Activated T-helper 2 cell treated with anti-CD3 and anti-CD28 coated beads, Interferon-gamma antibody, Interleukin-2, Interleukin-4, amounts not matched to agents 10 μg/mL and 5 μg/mL and 100 μg/mL, durations not matched to agents 14 hours and 24 hours and 36 hours (primary cell): ENCODE measurements at regions not wholly inside any gene's neighbourhood (a gene's known extent, or its start where the extent isn't known, plus 50 kb on each side); places are given as distances from the start of the nearest gene placed in this dataset.

ENCODE experiments used
- DNase-seq: peaks from one replicate; pipeline ENCODE4 v3.0.0; 2021; ENCODE audit warnings: low spot score
- H3K27ac Mint-ChIP-seq: one replicate; pipeline ENCODE4 v1.8.0; 2021; ENCODE audit warnings: mixed read lengths
- H3K27me3 Mint-ChIP-seq: one replicate; pipeline ENCODE4 v1.8.0; 2021; ENCODE audit warnings: low read depth, mixed read lengths
- H3K36me3 Mint-ChIP-seq: one replicate; pipeline ENCODE4 v1.8.0; 2021; ENCODE audit warnings: low read depth, mixed read lengths
- H3K4me1 Mint-ChIP-seq: one replicate; pipeline ENCODE4 v1.8.0; 2021; ENCODE audit warnings: low read depth, mixed read lengths
- H3K4me3 Mint-ChIP-seq: one replicate; pipeline ENCODE4 v1.8.0; 2021; ENCODE audit warnings: low read depth, mild to moderate bottlenecking, moderate library complexity, mixed read lengths
- H3K9me3 Mint-ChIP-seq: one replicate; pipeline ENCODE4 v1.8.0; 2021; ENCODE audit warnings: mixed read lengths
- intact Hi-C: fragments of 100-400 bp; cut with micrococcal nuclease; formaldehyde crosslinking; loops from one replicate; pipeline ENCODE4 v1.15.1; 2023

- H3K9me3 Mint-ChIP-seq = peaks cover 35% of the 10 kb centered on the region
Observed at GRCh38 chr11:37689951-37690350, 1091.9 kb upstream of the RAG2 start.

DNA sequence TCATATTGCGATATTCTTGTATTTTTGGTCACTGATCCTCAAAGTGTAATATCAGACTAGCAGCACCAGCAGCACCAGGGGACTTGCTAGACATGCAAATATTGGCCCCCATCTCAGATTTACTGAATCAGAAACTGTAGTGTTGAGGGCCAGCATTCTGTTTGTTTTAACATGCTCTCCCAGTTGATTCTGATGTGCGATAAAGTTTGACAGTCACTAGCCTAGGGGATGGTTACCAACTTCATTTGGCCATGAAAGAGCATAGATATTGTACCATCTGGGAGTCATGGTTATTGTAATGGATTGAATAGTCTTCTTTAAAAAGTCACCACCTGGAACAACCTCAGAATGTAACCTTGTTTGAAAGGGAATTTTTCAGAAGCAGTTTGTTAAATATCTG lies 1090.4 kb upstream of the RAG2 start:
- H3K9me3 Mint-ChIP-seq = peaks cover 25% of the 10 kb centered on the region
- H3K27ac Mint-ChIP-seq = no peak overlapping the region
- H3K36me3 Mint-ChIP-seq = no peaks in the 10 kb centered on the region

More at GRCh38 chr11:37689951-37690350, 1091.9 kb upstream of the RAG2 start:
- intact Hi-C loops = no loop called here
- Mint-ChIP-seq H3K36me3 (no peaks in the 10 kb centered on the region), H3K27ac (no peak overlapping the region), H3K27me3 (no peaks in the 10 kb centered on the region), H3K4me1 (no peaks in the 10 kb centered on the region), H3K4me3 (no peak overlapping the region)
- no peak for DNase-seq

GRCh38 chr11:37687130-37687529 lies 1089.1 kb upstream of the RAG2 start:
- no peak overlapping the region for H3K27ac Mint-ChIP-seq

More for the DNA sequence above, 1090.4 kb upstream of the RAG2 start:
- H3K4me1 Mint-ChIP-seq = no peaks in the 10 kb centered on the region
- H3K4me3 Mint-ChIP-seq = no peak overlapping the region
- H3K27me3 Mint-ChIP-seq = no peaks in the 10 kb centered on the region
- DNase-seq = no peak
- intact Hi-C loops = no loop called here

GRCh38 chr11:37671321-37671720 lies 1073.3 kb upstream of the RAG2 start:
- no peaks in the 10 kb centered on the region for H3K36me3 Mint-ChIP-seq
- peaks cover 15% of the 10 kb centered on the region for H3K9me3 Mint-ChIP-seq
- intact Hi-C loops = no loop called here

More at GRCh38 chr11:37687130-37687529, 1089.1 kb upstream of the RAG2 start:
- Mint-ChIP-seq H3K27me3 (no peaks in the 10 kb centered on the region), H3K9me3 (peaks cover 32% of the 10 kb centered on the region), H3K36me3 (no peaks in the 10 kb centered on the region), H3K4me1 (no peaks in the 10 kb centered on the region), H3K4me3 (no peak overlapping the region)
- DNase-seq = no peak
- intact Hi-C loops = no loop called here

DNA sequence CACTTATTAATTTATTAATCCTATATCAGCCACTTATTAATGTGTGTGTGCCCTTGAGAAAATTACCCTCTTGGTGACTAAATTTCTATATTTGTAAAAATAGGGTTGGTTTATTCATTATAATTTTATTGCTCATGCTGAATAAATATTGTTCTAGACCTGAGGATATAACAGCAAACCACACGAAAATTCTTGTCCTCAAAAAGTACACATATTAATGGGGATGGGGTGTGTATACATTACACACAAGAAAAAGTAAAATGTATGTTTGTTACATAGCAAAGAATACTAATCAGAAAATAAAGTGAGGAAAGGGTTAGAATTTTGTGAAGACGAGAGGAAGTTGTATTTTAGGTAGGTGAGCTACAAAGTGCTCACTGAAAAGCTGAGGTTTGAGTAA lies 1068.9 kb upstream of the RAG2 start:
- Mint-ChIP-seq H3K27ac (no peak overlapping the region), H3K4me3 (no peak overlapping the region), H3K4me1 (no peaks in the 10 kb centered on the region), H3K36me3 (no peaks in the 10 kb centered on the region), H3K27me3 (no peaks in the 10 kb centered on the region), H3K9me3 (peaks cover 13% of the 10 kb centered on the region)
- intact Hi-C loops = no loop called here
- no peak for DNase-seq

More at GRCh38 chr11:37671321-37671720, 1073.3 kb upstream of the RAG2 start:
- no peaks in the 10 kb centered on the region for H3K4me1 Mint-ChIP-seq
- H3K27ac Mint-ChIP-seq = no peak overlapping the region
- H3K27me3 Mint-ChIP-seq = no peaks in the 10 kb centered on the region
- H3K4me3 Mint-ChIP-seq = no peak overlapping the region
- no peak for DNase-seq

- Mint-ChIP-seq H3K4me3 (no peak overlapping the region), H3K27me3 (no peaks in the 10 kb centered on the region), H3K27ac (no peak overlapping the region), H3K4me1 (no peaks in the 10 kb centered on the region), H3K36me3 (no peaks in the 10 kb centered on the region), H3K9me3 (peaks cover 27% of the 10 kb centered on the region)
- intact Hi-C loops = no loop called here
- no peak for DNase-seq
Observed at GRCh38 chr11:37657645-37658044, 1059.6 kb upstream of the RAG2 start.

DNA sequence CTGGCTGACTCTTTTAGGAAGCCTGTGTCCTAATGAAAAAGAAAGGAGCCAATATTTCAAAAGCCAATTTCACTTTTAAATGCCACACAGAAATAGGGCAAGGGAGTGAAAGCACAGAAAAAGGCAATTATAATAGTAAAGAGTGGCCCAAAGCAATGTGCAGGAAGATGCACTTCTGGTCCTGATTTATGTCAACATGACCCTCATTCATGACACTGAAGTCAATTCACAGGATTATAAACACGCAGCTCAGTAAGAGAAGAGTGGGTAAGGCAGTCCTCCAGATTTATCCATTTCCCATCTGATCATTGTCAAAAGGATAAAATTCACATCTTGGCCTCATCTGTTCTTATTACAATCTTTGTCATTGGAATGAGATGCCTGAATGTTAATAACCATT lies 1049.7 kb upstream of the RAG2 start:
- no peaks in the 10 kb centered on the region for H3K27me3 Mint-ChIP-seq
- H3K4me3 Mint-ChIP-seq = no peak overlapping the region
- no peak overlapping the region for H3K27ac Mint-ChIP-seq
- intact Hi-C loops = no loop called here
- DNase-seq = no peak
- no peaks in the 10 kb centered on the region for H3K4me1 Mint-ChIP-seq
- no peaks in the 10 kb centered on the region for H3K36me3 Mint-ChIP-seq
- H3K9me3 Mint-ChIP-seq = peaks cover 47% of the 10 kb centered on the region

- Mint-ChIP-seq H3K4me3 (no peak overlapping the region), H3K4me1 (no peaks in the 10 kb centered on the region), H3K9me3 (peaks cover 50% of the 10 kb centered on the region), H3K27me3 (no peaks in the 10 kb centered on the region), H3K27ac (no peak overlapping the region), H3K36me3 (no peaks in the 10 kb centered on the region)
- no peak for DNase-seq
- intact Hi-C loops = no loop called here
Observed at GRCh38 chr11:37643968-37644367, 1045.9 kb upstream of the RAG2 start.

DNA sequence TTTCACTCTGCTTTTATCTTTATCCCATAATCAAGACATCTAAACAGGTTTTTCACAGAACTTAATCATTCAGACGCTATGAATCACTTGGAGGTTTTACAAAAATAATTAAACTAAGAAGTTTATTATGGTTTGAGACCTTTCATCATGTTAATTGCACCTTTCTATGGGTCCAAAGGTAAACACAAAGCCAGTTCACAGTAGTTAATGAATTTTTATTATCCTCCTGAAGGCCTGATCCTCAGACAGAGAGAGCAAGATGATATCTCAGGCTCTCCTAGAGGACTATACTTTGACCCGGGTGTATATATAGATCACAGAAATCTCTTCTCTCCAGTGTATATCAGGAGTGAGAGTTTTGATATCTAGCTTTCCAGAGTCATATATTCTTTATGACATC lies 1044.3 kb upstream of the RAG2 start:
- no peak for DNase-seq
- Mint-ChIP-seq H3K27me3 (no peaks in the 10 kb centered on the region), H3K4me3 (no peak overlapping the region), H3K9me3 (peaks cover 50% of the 10 kb centered on the region), H3K36me3 (no peaks in the 10 kb centered on the region), H3K4me1 (no peaks in the 10 kb centered on the region), H3K27ac (no peak overlapping the region)
- intact Hi-C loops = no loop called here

DNA sequence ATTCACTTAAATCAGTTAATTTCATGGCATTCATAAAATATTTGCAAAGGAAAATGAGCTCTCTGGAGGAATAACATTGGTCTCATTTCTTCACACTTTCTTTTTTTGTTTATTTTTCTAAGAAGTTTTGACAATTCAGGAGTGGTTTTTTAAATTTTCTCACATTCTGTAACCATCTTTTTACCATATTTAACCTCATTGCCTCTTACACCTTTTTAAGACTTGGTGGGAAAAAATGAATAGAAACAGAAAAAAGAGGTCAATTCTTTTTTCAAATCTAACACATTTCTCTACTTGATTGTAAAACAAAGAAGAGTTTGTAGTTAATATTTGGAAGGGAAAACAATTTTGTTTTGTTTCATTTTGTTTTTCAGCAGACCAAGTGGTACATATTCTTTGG lies 1034.7 kb upstream of the RAG2 start:
- no peak for DNase-seq
- Mint-ChIP-seq H3K4me3 (no peak overlapping the region), H3K9me3 (peaks cover 15% of the 10 kb centered on the region), H3K27me3 (no peaks in the 10 kb centered on the region), H3K27ac (no peak overlapping the region), H3K36me3 (no peaks in the 10 kb centered on the region), H3K4me1 (no peaks in the 10 kb centered on the region)
- intact Hi-C loops = no loop called here

DNA sequence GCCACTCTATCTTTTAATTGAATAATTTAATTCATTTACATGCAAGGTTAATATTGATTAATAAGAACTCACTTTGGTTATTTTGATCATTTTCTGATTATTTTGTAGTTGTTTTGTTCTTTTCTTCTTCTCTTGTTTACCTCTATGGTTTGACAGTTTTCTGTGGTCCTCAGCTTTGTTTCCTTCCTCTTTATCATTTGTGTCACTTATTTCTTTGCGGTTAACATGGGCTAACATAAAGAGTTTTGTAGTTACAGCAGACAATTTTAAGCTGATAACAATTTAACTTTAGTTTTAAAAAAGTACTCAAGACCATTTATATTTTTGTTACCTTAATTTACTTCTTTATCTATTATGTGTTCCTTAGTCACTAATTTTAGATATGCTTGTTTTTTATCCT lies 1032.8 kb upstream of the RAG2 start:
- no peak for DNase-seq
- Mint-ChIP-seq H3K4me3 (no peak overlapping the region), H3K27me3 (no peaks in the 10 kb centered on the region), H3K9me3 (peaks cover 22% of the 10 kb centered on the region), H3K36me3 (no peaks in the 10 kb centered on the region), H3K27ac (no peak overlapping the region), H3K4me1 (no peaks in the 10 kb centered on the region)
- intact Hi-C loops = no loop called here

DNA sequence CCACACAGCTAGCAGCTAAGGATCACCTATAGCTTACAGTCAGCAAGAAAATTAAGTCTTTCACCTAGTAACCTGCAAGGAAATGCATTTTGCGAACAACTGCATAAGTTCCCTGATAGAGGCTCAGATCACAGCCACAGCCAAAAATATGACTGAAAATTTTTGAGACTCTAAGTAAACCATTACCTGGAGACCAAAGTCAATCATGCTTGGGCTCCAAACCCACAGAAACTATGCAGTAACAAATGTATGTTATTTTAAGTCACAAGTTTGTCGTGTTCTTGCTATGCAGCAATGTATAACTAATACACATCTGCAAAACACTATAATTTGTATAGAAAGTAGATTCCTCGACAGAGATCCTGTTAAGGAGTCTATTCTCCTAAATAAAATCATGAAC lies 1025.7 kb upstream of the RAG2 start:
- H3K4me1 Mint-ChIP-seq = no peaks in the 10 kb centered on the region
- H3K27ac Mint-ChIP-seq = no peak overlapping the region
- H3K36me3 Mint-ChIP-seq = no peaks in the 10 kb centered on the region
- no peak overlapping the region for H3K4me3 Mint-ChIP-seq
- H3K27me3 Mint-ChIP-seq = no peaks in the 10 kb centered on the region
- no peak for DNase-seq
- intact Hi-C loops = no loop called here
- H3K9me3 Mint-ChIP-seq = peaks cover 38% of the 10 kb centered on the region

GRCh38 chr11:37621662-37622061 lies 1023.6 kb upstream of the RAG2 start:
- no peaks in the 10 kb centered on the region for H3K4me1 Mint-ChIP-seq
- H3K27me3 Mint-ChIP-seq = no peaks in the 10 kb centered on the region
- peaks cover 46% of the 10 kb centered on the region for H3K9me3 Mint-ChIP-seq
- intact Hi-C loops = no loop called here
- no peak overlapping the region for H3K4me3 Mint-ChIP-seq
- H3K36me3 Mint-ChIP-seq = no peaks in the 10 kb centered on the region
- no peak for DNase-seq
- no peak overlapping the region for H3K27ac Mint-ChIP-seq

- no peak overlapping the region for H3K4me3 Mint-ChIP-seq
- H3K9me3 Mint-ChIP-seq = peaks cover 37% of the 10 kb centered on the region
- H3K36me3 Mint-ChIP-seq = no peaks in the 10 kb centered on the region
- no peak overlapping the region for H3K27ac Mint-ChIP-seq
- no peaks in the 10 kb centered on the region for H3K4me1 Mint-ChIP-seq
- H3K27me3 Mint-ChIP-seq = no peaks in the 10 kb centered on the region
- intact Hi-C loops = no loop called here
- no peak for DNase-seq
Observed at GRCh38 chr11:37616291-37616690, 1018.3 kb upstream of the RAG2 start.
